Esophagus (tissue), 2 donors: ENCODE measurements at regions not wholly inside any gene's neighbourhood (a gene's known extent, or its start where the extent isn't known, plus 50 kb on each side); places are given as distances from the start of the nearest gene placed in this dataset.

Experiments
- H3K27ac ChIP-seq, 2 donors: one replicate each; pipeline ENCODE4 v1.5.1; 2013; ENCODE audit warnings: low read depth in 2 of 2, mild to moderate bottlenecking in 2 of 2, inconsistent platforms in 1 of 2, low read length in 1 of 2, moderate library complexity in 1 of 2
- H3K27me3 ChIP-seq, 2 donors: one replicate each; pipeline ENCODE4 v1.6.1; 2013; ENCODE audit warnings: low read length in 2 of 2, control low read depth in 1 of 2, mild to moderate bottlenecking in 1 of 2; ENCODE audit not compliant: insufficient read depth in 2 of 2, control insufficient read depth in 1 of 2
- H3K36me3 ChIP-seq, 2 donors: one replicate each; pipeline ENCODE4 v1.6.1; 2013; ENCODE audit warnings: low read length in 1 of 2; ENCODE audit not compliant: control insufficient read depth in 2 of 2, insufficient read depth in 2 of 2
- H3K4me1 ChIP-seq, 2 donors: one replicate each; pipeline ENCODE4 v1.6.1; 2013; ENCODE audit warnings: low read length in 1 of 2; ENCODE audit not compliant: control insufficient read depth in 2 of 2, insufficient read depth in 2 of 2
- H3K4me3 ChIP-seq, 2 donors: one replicate each; pipeline ENCODE4 v1.5.1; 2013; ENCODE audit warnings: low read length in 2 of 2, mild to moderate bottlenecking in 2 of 2, low read depth in 1 of 2, moderate library complexity in 1 of 2
- H3K9me3 ChIP-seq, 2 donors: one replicate each; pipeline ENCODE4 v1.6.1; 2013; ENCODE audit warnings: mild to moderate bottlenecking in 2 of 2, low read depth in 1 of 2, low read length in 1 of 2, moderate library complexity in 1 of 2; ENCODE audit not compliant: control insufficient read depth in 2 of 2, insufficient read depth in 1 of 2
- WGBS, 2 donors: extraction: QIAGEN DNeasy Blood & Tissue Kit; methylation state at CpG; one replicate each; pipeline ENCODE4 v1.1.7; 2013; 5-methylcytosine and 5-hydroxymethylcytosine counted together
- donor health status: healthy with polysubstance abuse.
- donor health status: Bipolar disorder and iron deficiency.

DNA sequence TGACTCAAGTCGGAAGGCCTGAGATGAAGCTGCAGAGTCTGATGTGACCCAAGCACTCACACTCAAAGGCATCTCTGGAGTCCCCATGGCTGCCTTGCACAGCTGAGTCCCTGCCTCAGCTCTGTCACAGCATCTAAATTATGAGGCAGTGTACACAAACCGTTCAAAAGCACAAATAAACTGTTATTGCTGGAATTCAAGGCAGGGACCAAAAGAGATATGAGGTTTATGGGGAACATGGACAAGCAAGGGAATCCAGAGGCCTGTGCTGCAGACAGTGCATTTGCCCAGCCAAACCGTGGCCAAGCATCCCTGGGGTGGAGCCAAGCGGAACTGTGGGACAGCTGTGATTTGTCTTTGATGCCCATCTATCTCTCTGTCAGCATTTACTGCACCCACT is 91.3 kb downstream of the RPS29 start:
- 70 to 73% methylated on average over 4 of the region's 4 CpGs for WGBS, 2 donors
- Histone ChIP-seq H3K4me1 (no peaks in the 10 kb centered on the region), H3K9me3 (no peaks in the 10 kb centered on the region), H3K27ac (no peak overlapping the region), H3K36me3 (no peaks in the 10 kb centered on the region), H3K4me3 (no peak overlapping the region), H3K27me3 (no peaks in the 10 kb centered on the region)

DNA sequence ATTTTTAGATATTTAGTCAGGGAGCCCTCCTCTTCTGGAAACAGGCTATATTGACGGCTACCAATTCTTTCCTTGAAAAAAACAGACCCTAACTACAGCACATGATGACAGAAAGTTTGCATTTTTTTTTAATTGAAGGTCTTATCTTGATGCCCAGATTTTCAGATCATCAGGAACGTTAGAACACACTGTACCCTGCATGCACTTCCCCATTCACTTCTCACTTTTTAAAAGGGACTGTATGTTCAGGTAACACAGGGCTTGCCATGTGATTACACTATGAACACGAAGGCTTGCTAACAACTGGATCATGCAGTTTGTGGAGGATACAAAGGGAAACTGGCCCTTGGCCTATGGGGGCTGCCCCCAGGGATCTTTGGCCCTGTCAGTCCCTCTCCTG is 92.6 kb downstream of the RPS29 start:
- 47 to 61% methylated on average over 3 of the region's 3 CpGs for WGBS, 2 donors
- no peak overlapping the region for H3K4me3 ChIP-seq
- H3K36me3 ChIP-seq: no peaks in the 10 kb centered on the region
- no peaks in the 10 kb centered on the region for H3K4me1 ChIP-seq
- H3K27me3 ChIP-seq: no peaks in the 10 kb centered on the region
- peaks cover 0 to 2% of the 10 kb centered on the region in 2 donors for H3K9me3 ChIP-seq
- H3K27ac ChIP-seq: no peak overlapping the region

DNA sequence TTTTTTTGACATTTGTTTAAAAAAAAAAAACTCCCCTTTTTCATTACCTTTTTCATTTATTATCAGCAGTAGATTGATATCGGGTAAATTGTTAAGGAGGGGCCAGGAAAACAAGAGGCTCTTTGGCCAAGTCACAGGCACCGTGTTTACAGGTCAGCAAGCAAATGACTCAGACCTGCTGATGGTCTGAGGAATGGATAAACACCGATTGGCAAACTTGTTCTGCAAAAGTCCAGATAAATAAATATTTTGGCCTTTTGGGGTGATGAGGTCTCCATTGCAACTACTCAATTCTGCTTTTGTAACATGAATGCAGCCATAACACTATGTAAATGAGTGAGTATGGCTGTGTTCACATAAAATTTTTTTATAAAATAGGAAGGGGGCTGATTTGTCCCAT is 94.0 kb downstream of the RPS29 start:
- Histone ChIP-seq H3K9me3 (peaks cover 0 to 2% of the 10 kb centered on the region in 2 donors), H3K27ac (no peak overlapping the region), H3K4me3 (no peak overlapping the region), H3K36me3 (no peaks in the 10 kb centered on the region), H3K4me1 (no peaks in the 10 kb centered on the region), H3K27me3 (no peaks in the 10 kb centered on the region)
- 39 to 55% methylated on average over 3 of the region's 3 CpGs for WGBS, 2 donors

DNA sequence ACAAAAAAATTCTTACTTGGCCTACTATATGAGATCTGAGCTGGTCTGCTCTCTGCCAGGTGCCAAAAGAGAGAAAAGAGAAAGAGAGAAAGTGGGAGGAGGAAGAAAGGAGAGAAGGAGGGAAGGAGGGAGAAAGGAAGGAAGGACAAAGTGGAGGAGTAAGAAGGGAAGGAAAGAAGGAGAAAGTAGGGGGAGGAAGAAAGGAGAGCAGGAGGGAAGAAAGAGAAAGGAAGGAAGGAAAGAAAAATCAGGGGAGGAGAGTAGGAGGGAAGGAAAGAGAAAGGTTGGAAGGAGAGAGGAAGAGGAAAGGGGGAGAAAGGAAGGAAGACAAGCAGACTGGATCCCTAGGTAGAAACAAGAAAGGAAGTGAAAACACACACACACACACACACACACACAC is 96.8 kb downstream of the RPS29 start:
- Histone ChIP-seq H3K36me3 (no peaks in the 10 kb centered on the region), H3K4me1 (no peaks in the 10 kb centered on the region), H3K4me3 (no peak overlapping the region), H3K27me3 (no peaks in the 10 kb centered on the region), H3K27ac (no peak overlapping the region), H3K9me3 (peaks cover 0 to 2% of the 10 kb centered on the region in 2 donors)

DNA sequence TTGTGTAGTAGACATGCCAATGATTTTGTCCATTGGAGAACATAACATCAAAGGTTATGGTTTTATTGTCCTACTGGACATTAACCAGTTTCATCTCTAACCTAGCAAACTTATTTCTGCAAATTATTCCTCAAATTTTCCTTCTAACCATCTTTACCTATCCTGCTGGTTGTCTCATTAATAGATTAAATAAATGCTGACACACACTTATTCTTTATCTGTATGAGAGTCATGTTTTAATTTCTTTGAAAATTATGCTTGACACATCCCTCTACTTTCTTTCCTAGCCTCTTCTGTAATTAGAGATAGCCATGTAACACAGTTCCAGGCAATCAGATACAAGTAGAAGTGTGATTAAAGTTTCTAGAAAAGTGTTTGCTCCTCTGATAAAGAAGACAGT is 98.9 kb downstream of the RPS29 start:
- H3K9me3 ChIP-seq: peaks cover 0 to 2% of the 10 kb centered on the region in 2 donors
- no peaks in the 10 kb centered on the region for H3K4me1 ChIP-seq
- no peaks in the 10 kb centered on the region for H3K27me3 ChIP-seq

DNA sequence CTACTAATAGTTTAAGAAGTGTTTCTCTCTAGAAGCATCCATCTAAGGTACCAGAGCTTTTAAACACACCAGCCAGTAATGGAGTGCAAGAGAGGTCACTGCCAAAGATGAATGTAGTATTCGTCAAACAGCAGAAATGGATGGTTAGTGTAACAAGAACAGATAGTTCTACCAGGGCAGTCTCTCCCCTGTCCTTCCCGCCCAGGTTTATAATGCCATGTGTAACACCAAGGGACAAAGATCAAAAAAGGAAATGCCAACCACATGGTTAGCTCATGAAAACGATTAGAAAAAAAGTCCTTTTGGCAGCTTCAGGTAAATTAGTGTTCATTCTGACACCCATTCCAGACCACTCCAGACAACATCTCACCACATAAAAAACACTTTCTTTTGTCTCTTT is 100.9 kb downstream of the RPS29 start:
- no peaks in the 10 kb centered on the region for H3K4me1 ChIP-seq
- peaks cover 0 to 2% of the 10 kb centered on the region in 2 donors for H3K9me3 ChIP-seq
- peaks cover 0 to 3% of the 10 kb centered on the region in 2 donors for H3K36me3 ChIP-seq
- no peak overlapping the region for H3K4me3 ChIP-seq
- WGBS, 2 donors: 54 to 68% methylated on average over 3 of the region's 3 CpGs
- H3K27ac ChIP-seq: no peak overlapping the region
- H3K27me3 ChIP-seq: no peaks in the 10 kb centered on the region

More for the DNA sequence above, 98.9 kb downstream of the RPS29 start:
- H3K4me3 ChIP-seq: no peak overlapping the region
- H3K27ac ChIP-seq: no peak overlapping the region
- peaks cover 0 to 3% of the 10 kb centered on the region in 2 donors for H3K36me3 ChIP-seq

DNA sequence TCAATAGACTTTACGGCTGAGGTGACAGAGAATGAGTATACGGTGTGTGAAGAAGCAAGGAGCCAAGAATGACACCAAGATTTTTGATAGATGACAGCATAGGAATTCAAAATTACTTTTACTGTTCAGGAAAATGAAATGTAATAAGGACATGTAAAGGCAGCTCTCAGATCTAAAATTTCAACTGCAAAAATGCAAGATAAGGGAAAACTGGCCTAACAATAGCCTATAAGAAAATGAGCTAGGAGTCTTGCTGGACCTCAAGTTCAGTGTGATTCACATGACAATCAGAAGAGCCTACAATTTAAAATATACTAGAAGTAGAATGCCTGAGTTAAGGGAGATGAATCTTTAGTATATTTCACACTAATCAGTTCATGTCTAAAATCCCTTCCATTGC is 102.0 kb downstream of the RPS29 start:
- 91% methylated on average over 2 of the region's 2 CpGs for WGBS, 2 donors

DNA sequence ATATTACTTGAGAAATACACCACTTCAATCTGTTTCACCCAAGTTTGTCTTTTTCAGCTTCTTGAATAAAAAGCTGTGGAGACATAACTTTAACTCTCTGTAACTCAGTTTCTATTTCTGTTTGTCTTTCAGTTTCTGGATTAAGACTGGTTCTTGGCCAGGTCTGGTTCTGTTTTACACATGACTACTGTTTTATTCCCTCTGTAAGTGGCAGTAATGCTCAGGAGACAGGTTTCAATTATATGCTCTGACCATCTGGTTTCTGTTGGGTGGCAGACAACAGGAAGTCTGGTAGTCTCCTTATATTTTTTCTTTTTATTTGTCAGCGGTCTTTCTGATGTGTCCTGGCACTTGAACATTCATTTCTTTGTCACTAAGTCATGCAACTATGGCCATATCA is 102.9 kb downstream of the RPS29 start:
- WGBS, 2 donors: 50 to 55% methylated on average over 1 of the region's 1 CpG
- no peak overlapping the region for H3K27ac ChIP-seq
- H3K4me1 ChIP-seq: no peaks in the 10 kb centered on the region
- peaks cover 0 to 3% of the 10 kb centered on the region in 2 donors for H3K36me3 ChIP-seq
- no peaks in the 10 kb centered on the region for H3K9me3 ChIP-seq
- no peaks in the 10 kb centered on the region for H3K27me3 ChIP-seq
- no peak overlapping the region for H3K4me3 ChIP-seq

More for the DNA sequence above, 102.0 kb downstream of the RPS29 start:
- no peak overlapping the region for H3K27ac ChIP-seq
- no peak overlapping the region for H3K4me3 ChIP-seq
- peaks cover 0 to 3% of the 10 kb centered on the region in 2 donors for H3K36me3 ChIP-seq
- no peaks in the 10 kb centered on the region for H3K4me1 ChIP-seq
- peaks cover 0 to 2% of the 10 kb centered on the region in 2 donors for H3K9me3 ChIP-seq
- H3K27me3 ChIP-seq: no peaks in the 10 kb centered on the region

DNA sequence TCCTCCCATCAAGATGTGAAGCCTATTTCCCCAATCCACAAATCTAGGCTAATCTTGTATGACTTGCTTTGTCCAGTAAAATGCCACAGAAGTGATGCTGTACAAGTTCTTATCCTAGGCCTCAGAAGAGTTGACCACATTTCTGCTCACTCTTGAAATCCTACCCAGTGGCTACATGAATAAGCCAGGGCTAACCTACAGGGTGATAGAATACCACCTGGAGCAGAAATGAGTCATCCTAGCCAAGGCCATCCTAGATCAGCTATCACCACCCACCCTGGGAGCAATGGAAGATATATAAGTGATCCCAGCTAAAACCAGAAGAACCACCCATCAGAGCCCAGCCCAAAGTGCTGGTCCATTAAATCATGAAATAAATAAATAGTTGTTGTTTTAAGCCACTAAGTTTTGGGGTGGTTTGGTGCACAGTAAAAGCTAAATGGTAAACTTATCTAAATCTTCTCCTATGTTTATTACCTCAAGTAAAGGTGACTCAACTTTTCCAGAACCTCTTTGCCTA is 105.1 kb downstream of the RPS29 start:
- Histone ChIP-seq H3K27me3 (no peaks in the 10 kb centered on the region), H3K4me3 (no peak overlapping the region), H3K36me3 (peaks cover 0 to 3% of the 10 kb centered on the region in 2 donors), H3K27ac (no peak overlapping the region), H3K4me1 (no peaks in the 10 kb centered on the region), H3K9me3 (no peaks in the 10 kb centered on the region)

DNA sequence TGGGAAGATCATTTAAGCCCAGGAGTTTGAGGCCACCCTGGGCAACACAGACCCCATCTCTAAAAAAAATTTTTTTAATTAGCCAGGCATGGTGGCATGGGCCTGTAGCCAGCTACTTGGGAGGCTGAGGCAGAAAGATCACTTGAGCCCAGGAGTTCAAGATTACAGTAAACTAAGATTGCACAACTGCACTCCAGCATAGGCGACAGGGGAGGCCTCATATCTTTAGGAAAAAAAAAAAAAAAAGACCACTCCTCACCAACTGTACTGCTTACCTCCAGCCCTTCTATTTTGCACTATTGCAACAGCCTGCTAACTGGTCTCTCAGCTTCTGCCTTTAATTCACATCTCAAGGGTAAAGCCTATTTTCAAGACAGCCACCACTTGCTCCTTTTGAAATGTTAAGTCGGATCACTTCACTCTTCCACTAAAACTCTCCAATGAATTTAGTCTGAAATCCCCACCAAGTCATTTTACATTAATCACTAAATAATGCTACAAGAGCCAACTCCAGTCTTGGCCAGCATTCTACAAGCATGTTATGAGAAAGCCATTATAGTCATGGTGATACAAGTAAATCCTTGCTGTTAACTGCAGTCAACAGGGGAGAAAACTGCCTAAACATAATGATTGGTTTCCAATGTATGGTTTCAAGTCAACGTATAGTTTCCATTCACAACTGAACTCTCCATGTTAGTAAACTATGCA is 106.0 kb downstream of the RPS29 start:
- Histone ChIP-seq H3K4me3 (no peak overlapping the region), H3K4me1 (no peaks in the 10 kb centered on the region), H3K27ac (no peak overlapping the region), H3K36me3 (peaks cover 0 to 3% of the 10 kb centered on the region in 2 donors), H3K27me3 (no peaks in the 10 kb centered on the region), H3K9me3 (no peaks in the 10 kb centered on the region)
- WGBS, 2 donors: 76 to 77% methylated on average over 3 of the region's 3 CpGs
